ENCODE measurements at regions not wholly inside any gene's neighbourhood (a gene's known extent, or its start where the extent isn't known, plus 50 kb on each side); places are given as distances from the start of the nearest gene placed in this dataset.

DNA sequence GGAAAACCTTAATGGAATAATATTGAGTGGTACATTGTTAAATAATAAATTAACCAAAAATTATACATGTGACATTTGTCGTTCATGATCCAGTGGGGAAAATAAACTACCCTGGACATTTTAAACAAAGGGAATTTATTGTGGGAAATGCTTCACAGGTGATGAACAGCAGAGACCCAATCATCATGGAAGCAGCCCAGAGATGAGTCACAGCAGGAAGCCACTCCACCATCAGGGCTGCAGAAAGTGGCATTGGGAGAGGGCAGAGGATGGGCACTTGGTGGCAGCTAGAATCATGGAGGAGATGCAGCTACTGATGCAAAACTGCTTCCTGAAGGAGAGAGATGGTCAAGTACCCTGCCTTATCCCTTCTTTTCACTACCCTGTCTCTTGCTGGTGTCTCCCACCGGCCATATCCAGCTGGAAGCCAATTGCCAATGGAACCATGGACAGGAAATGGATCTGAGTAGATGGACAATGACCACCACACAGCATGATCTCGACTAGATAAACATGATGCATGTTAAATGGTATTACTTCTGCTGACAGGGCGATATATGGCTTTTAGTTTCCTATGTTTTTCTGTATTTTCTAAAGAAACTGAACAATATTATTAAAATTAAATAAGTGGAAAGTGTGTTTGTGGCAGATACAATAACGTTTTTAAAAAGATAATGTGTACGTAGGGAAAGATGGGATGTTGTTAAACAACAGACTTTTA is 139.8 kb downstream of the RPIA start:
- intact Hi-C loops (cut with micrococcal nuclease), result no loop called here
- RAD21 ChIA-PET (ENCODE audit: low non-redundant PET in 1 of 2, low total read pairs in 2 of 2, uncharacterized antibody in 2 of 2, unreplicated experiment in 2 of 2), result no interaction called here

DNA sequence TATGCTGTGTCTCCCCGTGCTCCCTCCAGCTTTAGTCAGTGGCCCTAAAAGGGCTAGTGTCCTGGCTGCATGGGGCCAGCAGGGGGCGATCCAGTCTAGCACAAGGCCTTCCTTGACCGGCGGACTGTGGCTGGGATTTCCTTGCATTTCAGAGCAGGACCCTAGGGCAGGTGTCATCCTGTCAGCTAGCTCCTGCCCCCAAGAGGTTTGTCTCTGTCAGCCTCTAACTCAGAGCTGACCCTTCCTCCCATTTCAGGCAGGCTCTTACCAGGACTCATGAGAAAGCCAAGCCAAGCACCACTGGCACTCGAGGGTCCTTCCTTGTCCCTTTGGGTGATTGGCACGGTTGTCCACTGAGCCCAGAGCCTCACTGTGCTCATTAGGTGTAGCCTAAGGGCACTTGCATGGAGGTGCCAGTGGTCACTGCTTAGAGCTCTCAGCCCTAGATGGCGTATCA is 140.3 kb downstream of the RPIA start:
- 0 out of 2 replicates have a peak, but pooled peaks cover 9% of the 10 kb centered on the region for H3K27me3 ChIP-seq (ENCODE audit: insufficient read depth, low read length)
- no peaks in the 10 kb centered on the region for H3K9me3 ChIP-seq (ENCODE audit: control insufficient read depth in 1 of 2, insufficient read depth in 1 of 2, low read depth in 1 of 2, low read length in 2 of 2)
- H3K9ac ChIP-seq (ENCODE audit: low read length), result no peak overlapping the region
- TF ChIP-seq CTCF (IDR thresholded peaks at IDR 0.05 in 2 of 3, conservative IDR thresholded peaks at IDR 0.05 in 1 of 3; ENCODE audit: borderline replicate concordance in 1 of 3, insufficient read depth in 1 of 3, low read depth in 2 of 3, low read length in 2 of 3), result peak; percentile 52 to 97 (median 86); a peak in 5 of 6 replicates
- no peak for TF ChIP-seq POLR2A (IDR thresholded peaks at IDR 0.05; ENCODE audit: borderline replicate concordance, extremely low read depth, insufficient read depth, insufficient read length)
- TF ChIP-seq RAD21 (IDR thresholded peaks at IDR 0.05; ENCODE audit: low read depth), result peak; percentile 63
- H4K20me1 ChIP-seq (ENCODE audit: insufficient read depth), result no peaks in the 10 kb centered on the region
- DNase-seq (ENCODE audit: low read depth, low spot score), result peak; percentile 42
- H3K4me1 ChIP-seq (ENCODE audit: control insufficient read depth in 1 of 2, insufficient read depth in 2 of 2, low read length in 2 of 2), result no peaks in the 10 kb centered on the region
- H2AFZ ChIP-seq (ENCODE audit: low read depth, low read length, poor library complexity, severe bottlenecking), result no peak overlapping the region
- H3K36me3 ChIP-seq (ENCODE audit: control insufficient read depth in 1 of 2, insufficient read depth in 2 of 2, low read length in 2 of 2), result no peaks in the 10 kb centered on the region
- ChIA-PET POLR2A (interaction anchor here (0.9 kb wide), 1 partner anchor 49 kb away, joined by 3 read pairs; no protein-coding TSS in a partner anchor), CTCF (interaction anchor here (0.6 to 1.9 kb wide), 18 partner anchors 9 to 323 kb away, joined by 3 to 11 read pairs (median 4); no protein-coding TSS in a partner anchor), RAD21 (ENCODE audit: low non-redundant PET in 1 of 2, low total read pairs in 2 of 2, uncharacterized antibody in 2 of 2, unreplicated experiment in 2 of 2) (no interaction called here)
- no peak overlapping the region for H3K4me2 ChIP-seq (ENCODE audit: low read length)
- no TSS peak for BruUV-seq (replicated peaks)
- H3K9me2 ChIP-seq (ENCODE audit: insufficient read depth), result no peaks in the 10 kb centered on the region
- no peak overlapping the region for H3K4me3 ChIP-seq (replicated peaks in 1 of 2; ENCODE audit: low read depth in 1 of 2, low read length in 2 of 2)
- intact Hi-C loops (cut with micrococcal nuclease), result no loop called here
- H3K27ac ChIP-seq (ENCODE audit: low read depth, low read length), result no peak overlapping the region
- peak; percentile 96 for ATAC-seq
- H3K79me2 ChIP-seq (ENCODE audit: insufficient read depth, low read length), result no peaks in the 10 kb centered on the region

More for the DNA sequence above, 139.8 kb downstream of the RPIA start:
- Histone ChIP-seq H3K4me3 (replicated peaks in 1 of 2; ENCODE audit: low read depth in 1 of 2, low read length in 2 of 2) (no peak overlapping the region), H2AFZ (ENCODE audit: low read depth, low read length, poor library complexity, severe bottlenecking) (no peak overlapping the region), H3K9me3 (ENCODE audit: control insufficient read depth in 1 of 2, insufficient read depth in 1 of 2, low read depth in 1 of 2, low read length in 2 of 2) (no peaks in the 10 kb centered on the region), H3K36me3 (ENCODE audit: control insufficient read depth in 1 of 2, insufficient read depth in 2 of 2, low read length in 2 of 2) (no peaks in the 10 kb centered on the region), H3K9ac (ENCODE audit: low read length) (no peak overlapping the region), H3K27me3 (ENCODE audit: insufficient read depth, low read length) (0 out of 2 replicates have a peak, but pooled peaks cover 9% of the 10 kb centered on the region), H3K79me2 (ENCODE audit: insufficient read depth, low read length) (no peaks in the 10 kb centered on the region), H3K27ac (ENCODE audit: low read depth, low read length) (no peak overlapping the region), H3K4me2 (ENCODE audit: low read length) (no peak overlapping the region), H3K4me1 (ENCODE audit: control insufficient read depth in 1 of 2, insufficient read depth in 2 of 2, low read length in 2 of 2) (no peaks in the 10 kb centered on the region), H4K20me1 (ENCODE audit: insufficient read depth) (no peaks in the 10 kb centered on the region), H3K9me2 (ENCODE audit: insufficient read depth) (no peaks in the 10 kb centered on the region)
- POLR2A ChIA-PET, result interaction anchor here (0.9 kb wide), 1 partner anchor 49 kb away, joined by 3 read pairs; no protein-coding TSS in a partner anchor
- DNase-seq (ENCODE audit: low read depth, low spot score) (no peak), ATAC-seq (0 out of 2 replicates have a peak, but pooled peaks have one; percentile 3)
- CTCF ChIA-PET, result interaction anchor here (0.6 to 1.9 kb wide), 18 partner anchors 8 to 324 kb away, joined by 3 to 11 read pairs (median 4); no protein-coding TSS in a partner anchor
- no TSS peak for BruUV-seq (replicated peaks)
- TF ChIP-seq ELF1 (IDR thresholded peaks at IDR 0.05; ENCODE audit: borderline replicate concordance, low read depth) (no peak), TCF7L2 (IDR thresholded peaks at IDR 0.05; ENCODE audit: borderline replicate concordance, extremely low read depth, insufficient read depth, insufficient read length) (no peak)

Measured in HCT116 (cell line).